CD14-positive monocyte (primary cell): ENCODE measurements at regions not wholly inside any gene's neighbourhood (a gene's known extent, or its start where the extent isn't known, plus 50 kb on each side); places are given as distances from the start of the nearest gene placed in this dataset.

ENCODE experiments used
- DNase-seq, 3 donors: peaks; one replicate each; pipeline ENCODE4 v3.0.0-alpha.2; 2011 to 2022
- H2AFZ ChIP-seq: 2 replicates; pipeline ENCODE4 v1.6.0; 2012; ENCODE audit warnings: mild to moderate bottlenecking, low read depth, low read length, inconsistent platforms; ENCODE audit not compliant: insufficient read depth, poor library complexity, severe bottlenecking
- H3K27ac ChIP-seq, 2 donors: 1 replicate in 1 of 2; 2 replicates in 1 of 2; pipeline ENCODE4 v1.5.1; 2012 to 2013; ENCODE audit warnings: low read length in 2 of 2, control low read depth in 1 of 2, inconsistent platforms in 1 of 2, low read depth in 1 of 2, mild to moderate bottlenecking in 1 of 2
- H3K27me3 ChIP-seq, 2 donors: one replicate each; pipeline versions ENCODE4 v1.6.0 to v1.6.1; 2011 to 2013; ENCODE audit warnings: low read length in 2 of 2; ENCODE audit not compliant: control insufficient read depth in 2 of 2, insufficient read depth in 2 of 2
- H3K36me3 ChIP-seq, 2 donors: replicated peaks in 1 of 2; 1 replicate in 1 of 2; 2 replicates in 1 of 2; pipeline versions ENCODE4 v1.5.1 to v1.6.1; 2012 to 2013; ENCODE audit warnings: low read length in 2 of 2, control low read depth in 1 of 2, inconsistent platforms in 1 of 2, mild to moderate bottlenecking in 1 of 2; ENCODE audit not compliant: insufficient read depth in 2 of 2, control insufficient read depth in 1 of 2
- H3K4me1 ChIP-seq, 2 donors: 1 replicate in 1 of 2; 2 replicates in 1 of 2; pipeline versions ENCODE4 v1.5.1 to v1.6.1; 2012 to 2013; ENCODE audit warnings: low read length in 2 of 2, control low read depth in 1 of 2, inconsistent platforms in 1 of 2, mild to moderate bottlenecking in 1 of 2, moderate library complexity in 1 of 2; ENCODE audit not compliant: insufficient read depth in 2 of 2, control insufficient read depth in 1 of 2
- H3K4me2 ChIP-seq: replicated peaks from 2 replicates; pipeline ENCODE3; 2012; ENCODE audit warnings: low read length, moderate library complexity, mild to moderate bottlenecking; ENCODE audit not compliant: poor library complexity, severe bottlenecking; ENCODE audit errors: extremely low read depth
- H3K4me3 ChIP-seq, 3 experiments: fragments of 200-600 bp in 1 of 3; sonication (generic) in 1 of 3; replicated peaks in 1 of 3; 1 replicate in 2 of 3; 2 replicates in 1 of 3; pipeline ENCODE4 v1.5.1; 2011 to 2013; ENCODE audit warnings: low read length in 3 of 3, mild to moderate bottlenecking in 3 of 3, control low read depth in 2 of 3, low read depth in 2 of 3, inconsistent platforms in 1 of 3, moderate library complexity in 1 of 3
- H3K79me2 ChIP-seq: 2 replicates; pipeline ENCODE4 v1.6.0; 2012; ENCODE audit warnings: mild to moderate bottlenecking, control low read depth, inconsistent platforms, low read length, moderate library complexity; ENCODE audit not compliant: insufficient read depth
- H3K9ac ChIP-seq: 2 replicates; pipeline ENCODE4 v1.6.0; 2017; ENCODE audit warnings: low read length, mild to moderate bottlenecking; ENCODE audit not compliant: insufficient read depth, poor library complexity, severe bottlenecking
- H3K9me3 ChIP-seq, 2 donors: replicated peaks in 1 of 2; 1 replicate in 1 of 2; 2 replicates in 1 of 2; pipeline versions ENCODE4 v1.5.1 to v1.6.1; 2012 to 2013; ENCODE audit warnings: low read length in 2 of 2, control low read depth in 1 of 2; ENCODE audit not compliant: control insufficient read depth in 1 of 2, insufficient read depth in 1 of 2
- H4K20me1 ChIP-seq: 2 replicates; pipeline ENCODE4 v1.6.0; 2012; ENCODE audit warnings: mild to moderate bottlenecking, low read length, control low read depth, moderate library complexity; ENCODE audit not compliant: insufficient read depth
- H3K27ac Mint-ChIP-seq, 7 donors: one replicate each; pipeline ENCODE4 v1.8.0; 2020; ENCODE audit warnings: mild to moderate bottlenecking in 7 of 7, mixed read lengths in 7 of 7, moderate library complexity in 6 of 7, inconsistent platforms in 2 of 7
- H3K27me3 Mint-ChIP-seq, 3 donors: one replicate each; pipeline ENCODE4 v1.8.0; 2021 to 2022; ENCODE audit warnings: low read depth in 3 of 3, mild to moderate bottlenecking in 3 of 3, mixed read lengths in 3 of 3, moderate library complexity in 3 of 3, inconsistent platforms in 1 of 3
- H3K36me3 Mint-ChIP-seq, 2 donors: one replicate each; pipeline ENCODE4 v1.8.0; 2020; ENCODE audit warnings: mixed read lengths in 2 of 2, inconsistent platforms in 1 of 2, mild to moderate bottlenecking in 1 of 2
- H3K4me1 Mint-ChIP-seq: one replicate; pipeline ENCODE4 v1.8.0; 2020; ENCODE audit warnings: mild to moderate bottlenecking, mixed read lengths
- H3K4me3 Mint-ChIP-seq, 2 donors: one replicate each; pipeline ENCODE4 v1.8.0; 2020; ENCODE audit warnings: mild to moderate bottlenecking in 2 of 2, mixed read lengths in 2 of 2, moderate library complexity in 1 of 2
- H3K9me3 Mint-ChIP-seq, 7 donors: one replicate each; pipeline ENCODE4 v1.8.0; 2020 to 2022; ENCODE audit warnings: mixed read lengths in 7 of 7, mild to moderate bottlenecking in 6 of 7, moderate library complexity in 6 of 7, inconsistent platforms in 2 of 7
- WGBS: methylation state at CpG from one replicate; pipeline ENCODE4 v1.1.5; 2013; ENCODE audit warnings: missing lambda C conversion rate; ENCODE audit not compliant: insufficient coverage; 5-methylcytosine and 5-hydroxymethylcytosine counted together
- intact Hi-C, 2 donors: fragments of 100-400 bp; cut with micrococcal nuclease; formaldehyde crosslinking; loops; one replicate each; pipeline versions ENCODE4 v1.15.0 to v1.15.1; 2023
- TF ChIP-seq, protein P1 (sequence below): fragments of 200-600 bp; IDR thresholded peaks from one replicate; pipeline ENCODE4 v1.8.0; 2022; ENCODE audit warnings: antibody characterized with exemption, mild to moderate bottlenecking

DNA sequence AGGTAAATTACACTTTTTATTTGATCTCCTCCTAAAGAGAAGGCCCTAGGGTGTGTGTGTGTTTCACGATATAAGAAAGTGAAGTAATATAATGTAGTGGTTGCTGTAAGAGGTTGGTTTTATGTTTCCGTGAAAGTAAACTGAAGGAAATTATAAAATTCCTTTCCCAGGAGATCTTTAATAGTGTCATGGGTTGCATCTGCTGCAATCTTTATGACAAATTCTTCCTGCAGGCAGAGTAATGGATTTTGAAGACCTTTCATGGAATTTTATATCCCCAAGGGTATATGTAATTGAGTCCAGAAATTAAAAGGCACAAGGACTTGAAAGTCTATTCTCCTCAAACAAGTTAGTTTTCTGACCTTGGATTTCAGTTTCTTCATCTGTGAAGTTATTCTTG is 538.6 kb downstream of the ANKRD50 start:
- Mint-ChIP-seq H3K4me1 (no peaks in the 10 kb centered on the region), H3K36me3 (no peaks in the 10 kb centered on the region), H3K27ac (no peak overlapping the region), H3K4me3 (no peak overlapping the region), H3K9me3 (peaks cover 0 to 7% (median 3%) of the 10 kb centered on the region in 7 donors), H3K27me3 (no peaks in the 10 kb centered on the region)
- no CpG with 5 or more reads among the region's 2 CpGs for WGBS
- Histone ChIP-seq H3K4me2 (no peak overlapping the region), H3K4me1 (no peaks in the 10 kb centered on the region), H3K9ac (no peak overlapping the region), H3K36me3 (no peaks in the 10 kb centered on the region), H2AFZ (no peak overlapping the region), H3K79me2 (no peaks in the 10 kb centered on the region), H3K27ac (no peak overlapping the region), H3K27me3 (no peaks in the 10 kb centered on the region), H3K9me3 (no peaks in the 10 kb centered on the region), H3K4me3 (no peak overlapping the region), H4K20me1 (no peaks in the 10 kb centered on the region)
- TF ChIP-seq, protein P1, sequence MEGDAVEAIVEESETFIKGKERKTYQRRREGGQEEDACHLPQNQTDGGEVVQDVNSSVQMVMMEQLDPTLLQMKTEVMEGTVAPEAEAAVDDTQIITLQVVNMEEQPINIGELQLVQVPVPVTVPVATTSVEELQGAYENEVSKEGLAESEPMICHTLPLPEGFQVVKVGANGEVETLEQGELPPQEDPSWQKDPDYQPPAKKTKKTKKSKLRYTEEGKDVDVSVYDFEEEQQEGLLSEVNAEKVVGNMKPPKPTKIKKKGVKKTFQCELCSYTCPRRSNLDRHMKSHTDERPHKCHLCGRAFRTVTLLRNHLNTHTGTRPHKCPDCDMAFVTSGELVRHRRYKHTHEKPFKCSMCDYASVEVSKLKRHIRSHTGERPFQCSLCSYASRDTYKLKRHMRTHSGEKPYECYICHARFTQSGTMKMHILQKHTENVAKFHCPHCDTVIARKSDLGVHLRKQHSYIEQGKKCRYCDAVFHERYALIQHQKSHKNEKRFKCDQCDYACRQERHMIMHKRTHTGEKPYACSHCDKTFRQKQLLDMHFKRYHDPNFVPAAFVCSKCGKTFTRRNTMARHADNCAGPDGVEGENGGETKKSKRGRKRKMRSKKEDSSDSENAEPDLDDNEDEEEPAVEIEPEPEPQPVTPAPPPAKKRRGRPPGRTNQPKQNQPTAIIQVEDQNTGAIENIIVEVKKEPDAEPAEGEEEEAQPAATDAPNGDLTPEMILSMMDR = no peak
- intact Hi-C loops = no loop called here
- no peak for DNase-seq

DNA sequence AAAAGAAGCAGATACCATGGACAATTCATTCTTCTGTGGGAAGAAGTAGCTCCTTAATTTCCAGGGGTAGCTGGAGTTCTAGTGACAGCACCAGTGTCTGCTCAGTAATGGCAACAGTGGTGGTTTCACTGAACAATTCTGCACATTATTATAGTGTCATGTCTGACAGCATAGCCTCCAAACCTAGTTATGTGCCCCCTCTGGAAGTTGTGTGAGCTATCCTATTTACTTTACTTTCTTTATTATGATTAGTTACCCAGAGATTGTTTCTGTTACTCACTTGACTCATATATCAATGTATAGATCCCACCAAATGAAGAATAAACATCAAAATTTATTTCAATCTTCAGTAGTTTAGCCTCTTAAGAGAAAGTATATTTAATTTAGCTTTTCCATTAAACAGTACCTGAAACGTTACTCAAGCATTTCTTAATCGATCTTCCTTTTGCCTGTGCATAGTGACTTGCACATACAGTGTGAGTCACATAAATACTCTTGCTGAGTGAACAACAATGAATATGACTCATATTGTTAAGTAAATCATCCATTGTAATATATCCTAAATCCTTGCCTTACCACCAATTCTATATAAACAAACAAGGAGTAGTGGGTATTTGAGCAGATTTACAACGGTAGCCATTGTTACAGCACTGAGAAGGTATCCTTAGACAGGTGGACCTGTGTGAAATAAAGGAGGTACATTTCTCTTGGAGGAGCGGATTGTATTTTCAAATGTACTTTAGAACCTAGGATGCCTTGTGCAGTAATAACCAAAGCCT is 534.7 kb downstream of the ANKRD50 start:
- DNase-seq = no peak
- Histone ChIP-seq H3K79me2 (no peaks in the 10 kb centered on the region), H3K4me3 (no peak overlapping the region), H3K4me1 (no peaks in the 10 kb centered on the region), H3K9me3 (peaks cover 0 to 3% of the 10 kb centered on the region in 2 donors), H3K27ac (no peak overlapping the region), H2AFZ (no peak overlapping the region), H3K27me3 (no peaks in the 10 kb centered on the region), H3K9ac (no peak overlapping the region), H3K36me3 (no peaks in the 10 kb centered on the region), H3K4me2 (no peak overlapping the region), H4K20me1 (no peaks in the 10 kb centered on the region)
- 100% methylated on average over 1 of the region's 4 CpGs for WGBS
- Mint-ChIP-seq H3K9me3 (peaks cover 0 to 11% (median 6%) of the 10 kb centered on the region in 7 donors), H3K4me3 (no peak overlapping the region), H3K36me3 (no peaks in the 10 kb centered on the region), H3K4me1 (no peaks in the 10 kb centered on the region), H3K27me3 (no peaks in the 10 kb centered on the region), H3K27ac (no peak overlapping the region)
- TF ChIP-seq, protein P1 = no peak
- intact Hi-C loops = no loop called here
